ENCODE measurements at regions not wholly inside any gene's neighbourhood (a gene's known extent, or its start where the extent isn't known, plus 50 kb on each side); places are given as distances from the start of the nearest gene placed in this dataset.
"Not testable (repeated sequence)": the region's sequence is repeated elsewhere in the genome, so short reads cannot be mapped to it uniquely, and the experiment has no call there.

GRCh38 chr6:139528471-139528870, 154.0 kb upstream of the CITED2 start:
- DNase-seq, result no peak

GRCh38 chr6:139525415-139525814, 151.0 kb upstream of the CITED2 start:
- no peak for DNase-seq

GRCh38 chr6:139523986-139524385, 149.5 kb upstream of the CITED2 start:
- DNase-seq, result no peak

DNA sequence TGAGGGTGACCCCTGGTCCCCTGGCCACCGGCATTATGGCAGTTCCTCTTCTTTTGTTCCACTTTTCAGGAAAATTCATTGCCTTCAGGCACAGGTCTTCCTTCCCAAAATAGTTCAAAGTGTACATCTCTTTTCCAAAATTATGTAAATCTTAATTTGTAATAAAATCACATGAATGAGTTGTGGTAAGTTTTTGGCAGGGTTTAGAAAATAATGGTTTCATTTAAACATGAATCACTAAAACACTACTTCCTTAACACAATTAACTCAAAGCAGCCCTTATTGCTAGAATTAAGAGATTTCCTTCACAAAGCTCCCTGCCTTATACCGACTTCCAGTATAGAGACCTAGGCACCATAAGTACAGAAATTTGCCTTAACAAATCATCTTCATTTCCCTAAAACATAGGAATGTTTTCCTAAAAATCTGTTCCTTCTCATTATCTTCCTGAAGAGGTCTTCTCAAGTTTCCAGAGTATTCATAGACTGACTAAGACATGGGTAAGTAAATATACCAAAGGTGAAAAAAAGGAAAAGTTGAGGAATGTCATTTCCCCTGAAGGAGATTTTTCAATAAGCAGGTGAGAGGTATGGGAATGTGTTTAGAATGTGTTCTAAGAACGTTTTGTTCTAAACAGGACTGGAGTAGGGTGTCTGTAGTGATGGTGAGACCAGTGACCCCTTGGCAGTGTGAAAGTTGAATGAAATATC, 148.2 kb upstream of the CITED2 start:
- no peak for DNase-seq

DNA sequence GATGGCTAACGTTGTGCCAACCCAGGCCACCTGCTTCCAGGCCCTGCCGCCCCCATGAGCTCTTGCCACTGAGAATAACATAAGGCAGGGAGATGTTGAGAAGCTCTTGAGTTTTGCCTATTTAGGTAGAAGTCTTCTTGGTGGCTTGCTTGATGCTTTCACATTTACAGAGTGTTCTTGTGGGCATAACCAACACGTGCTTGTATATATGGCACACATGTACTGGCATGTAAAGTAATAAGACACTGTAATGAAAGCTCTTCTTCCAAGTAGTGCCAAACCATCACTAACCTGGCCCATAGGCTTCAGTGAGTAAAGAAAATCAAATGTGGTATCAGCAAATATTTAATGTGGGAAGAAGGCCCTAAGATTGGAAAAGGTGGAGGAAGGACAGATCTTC, 146.9 kb upstream of the CITED2 start:
- DNase-seq, result no peak

DNA sequence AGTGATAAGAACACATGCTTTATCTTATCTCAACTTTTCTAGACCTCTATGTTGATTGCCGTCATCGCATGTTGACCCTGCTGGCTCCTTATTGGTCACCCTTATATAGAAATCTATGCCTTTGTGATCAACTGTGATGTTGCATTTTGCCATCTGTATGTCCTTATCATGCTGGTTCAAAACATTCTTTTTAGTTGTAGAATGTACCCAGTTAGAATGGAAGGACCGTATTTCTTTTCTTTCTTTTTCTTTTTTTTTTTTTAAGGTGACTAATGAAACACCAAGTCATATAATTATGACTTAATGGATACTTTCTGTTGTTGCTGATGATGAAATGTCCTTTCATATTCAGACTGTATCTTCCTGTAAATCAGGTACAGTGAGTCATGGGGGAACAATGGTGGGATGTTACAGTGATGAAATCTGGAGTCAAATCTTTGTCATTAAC, 145.9 kb upstream of the CITED2 start:
- no peak for DNase-seq

- no peak for DNase-seq
These were observed 145.2 kb upstream of the CITED2 start for GRCh38 chr6:139519571-139520031.

DNA sequence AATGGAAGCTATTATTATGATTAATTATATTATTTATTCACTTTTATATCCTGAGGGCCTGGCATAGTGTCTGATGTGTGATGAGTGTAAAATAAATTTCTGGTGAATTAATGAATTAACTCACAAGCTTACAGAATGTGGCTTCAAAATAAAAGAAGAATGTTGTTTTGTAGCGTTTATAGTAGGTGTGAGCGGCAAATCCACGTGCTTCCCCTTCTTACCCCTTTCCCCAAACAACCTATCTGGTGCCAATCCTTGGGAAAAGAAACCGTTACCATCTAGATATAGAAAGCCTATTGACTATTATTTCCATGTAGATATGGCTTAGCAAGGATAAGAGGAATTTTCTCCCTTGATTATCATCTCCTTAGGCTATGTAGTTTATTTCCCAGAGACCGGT, 144.6 kb upstream of the CITED2 start:
- no peak for DNase-seq

GRCh38 chr6:139518556-139519091, 144.2 kb upstream of the CITED2 start:
- DNase-seq, result no peak

DNA sequence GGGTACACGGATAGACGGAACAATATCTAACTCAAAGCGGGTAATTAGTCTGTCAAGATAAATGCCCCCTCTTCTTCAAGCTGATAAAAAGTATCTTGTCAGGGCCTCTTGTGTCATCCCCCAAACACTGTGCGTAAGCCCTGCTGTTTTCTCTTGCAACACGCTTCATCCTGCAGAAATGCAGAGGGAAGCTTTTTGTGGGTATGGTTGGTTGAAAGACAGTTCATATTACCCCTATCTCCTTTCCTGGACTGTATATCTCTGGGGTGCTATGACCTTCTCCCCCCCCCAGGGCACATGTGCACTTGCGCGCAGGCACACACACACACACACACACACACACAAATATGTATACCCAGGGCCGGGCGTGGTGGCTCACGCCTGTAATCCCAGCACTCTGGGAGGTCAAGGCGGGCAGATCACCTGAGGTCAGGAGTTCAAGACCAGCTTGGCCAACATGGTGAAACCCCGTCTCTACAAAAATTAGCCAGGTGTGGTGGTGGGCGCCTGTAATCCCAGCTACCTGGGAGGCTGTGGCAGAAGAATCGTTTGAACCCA, 143.6 kb upstream of the CITED2 start:
- DNase-seq, result not testable (repeated sequence)

DNA sequence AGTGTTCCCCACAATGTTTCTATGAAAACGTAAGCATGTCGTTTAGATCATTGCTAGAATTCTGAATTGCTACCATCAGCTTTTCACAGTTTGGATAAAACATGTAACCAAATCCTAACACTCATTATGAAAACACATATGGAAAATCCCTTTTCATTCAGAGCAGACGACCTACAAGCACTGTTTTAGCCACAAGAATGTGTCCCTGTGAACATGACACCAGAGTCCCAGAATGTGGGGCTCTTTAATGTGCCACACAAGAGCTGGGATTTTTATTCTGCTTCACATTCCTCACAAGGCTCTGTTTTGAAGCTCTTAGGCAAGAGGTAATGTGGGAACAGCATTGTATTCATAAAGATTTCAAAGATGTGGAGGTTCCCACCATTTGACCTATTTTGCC, 141.1 kb upstream of the CITED2 start:
- no peak for DNase-seq

DNA sequence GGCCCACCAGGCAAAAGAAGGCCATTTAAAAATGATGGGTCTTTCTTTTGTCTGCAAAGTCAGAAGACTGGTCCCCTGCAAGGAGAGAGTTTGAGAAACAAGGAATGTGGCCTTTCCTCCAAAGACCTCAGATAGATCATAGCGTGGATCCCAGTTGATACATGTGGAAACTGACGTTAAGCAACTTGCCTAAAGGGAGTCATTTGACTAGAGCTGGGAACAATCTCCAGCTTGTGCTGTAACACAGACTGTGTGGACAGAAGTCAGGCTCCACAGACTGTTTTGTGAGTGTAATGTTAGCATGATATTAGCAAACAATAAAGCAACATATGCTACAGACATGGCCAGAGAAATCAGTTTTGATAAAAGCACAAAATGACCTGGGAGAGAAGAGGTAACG, 140.4 kb upstream of the CITED2 start:
- no peak for DNase-seq

- no peak for DNase-seq
These were observed 135.8 kb upstream of the CITED2 start for GRCh38 chr6:139510040-139510790.

GRCh38 chr6:139509167-139509566, 134.7 kb upstream of the CITED2 start:
- DNase-seq, result no peak

DNA sequence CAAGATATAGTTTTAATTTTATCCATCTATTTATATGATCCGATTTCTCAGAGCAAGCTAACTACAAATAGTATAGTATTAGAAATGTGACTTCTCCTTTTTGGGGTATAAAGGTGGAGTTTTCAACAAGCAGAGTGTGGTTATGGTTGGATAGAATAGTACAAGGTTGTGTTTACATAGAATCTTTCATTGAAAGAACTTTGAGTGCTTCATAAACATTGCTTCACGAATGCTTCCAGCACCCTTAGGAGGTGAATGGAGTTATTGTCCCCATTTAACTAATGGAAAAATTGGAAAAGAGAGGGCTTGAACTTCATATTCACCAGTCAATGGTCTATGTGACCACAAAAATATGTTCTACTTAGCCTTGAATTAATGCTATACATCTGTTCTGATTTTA, 134.1 kb upstream of the CITED2 start:
- no peak for DNase-seq

DNA sequence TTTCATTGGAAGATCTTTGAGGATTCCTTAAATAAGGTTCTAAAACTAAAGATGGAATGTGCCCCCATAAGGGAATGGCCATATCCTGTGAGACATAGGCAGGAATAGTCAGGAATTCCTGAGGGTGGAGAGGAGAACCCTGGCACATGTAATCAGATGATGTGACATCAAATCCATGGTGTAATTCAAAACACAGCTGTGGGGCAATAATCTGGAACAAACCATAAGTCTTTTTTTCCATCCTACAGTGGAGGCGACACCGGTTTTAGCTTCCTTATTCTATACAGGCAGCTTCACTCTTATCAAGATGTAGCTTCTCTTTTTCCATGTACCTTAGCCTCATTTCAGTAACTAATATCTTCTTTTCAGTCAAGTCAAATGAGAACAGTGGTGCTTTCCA, 133.6 kb upstream of the CITED2 start:
- DNase-seq, result no peak

GRCh38 chr6:139500977-139501376, 126.5 kb upstream of the CITED2 start:
- DNase-seq, result no peak

GRCh38 chr6:139498715-139499114, 124.3 kb upstream of the CITED2 start:
- no peak for DNase-seq

GRCh38 chr6:139497345-139497961, 123.0 kb upstream of the CITED2 start:
- DNase-seq, result no peak

GRCh38 chr6:139496654-139497344, 122.4 kb upstream of the CITED2 start:
- DNase-seq, result no peak

DNA sequence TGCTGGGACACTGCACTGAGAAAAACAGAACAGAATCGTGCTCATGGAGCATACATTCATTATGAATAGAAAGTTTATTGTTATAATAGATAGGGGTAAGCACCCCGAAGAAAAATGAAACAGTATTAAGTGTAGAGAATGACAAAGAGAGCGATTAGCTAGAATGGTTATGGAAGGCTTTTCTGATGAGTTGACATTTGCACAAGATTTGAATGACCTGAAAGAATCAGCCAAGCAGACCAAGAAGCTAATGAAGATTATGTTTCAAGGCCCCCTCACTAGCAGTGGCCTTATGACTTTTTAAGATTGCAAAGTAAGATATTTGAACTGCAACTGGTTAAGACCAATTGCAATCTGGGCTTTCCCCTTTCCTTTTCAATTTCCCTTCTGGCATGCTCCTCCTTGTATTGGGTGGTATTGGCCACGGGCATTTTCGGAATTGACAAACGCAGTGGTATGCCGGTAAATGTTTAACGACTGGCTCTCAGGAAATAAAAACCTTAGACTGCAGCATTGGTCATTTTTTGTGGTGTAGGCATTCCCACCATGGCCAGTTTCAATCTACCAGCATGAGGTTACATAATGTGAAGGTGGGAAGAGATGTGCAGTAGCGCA, 120.0 kb upstream of the CITED2 start:
- no peak for DNase-seq

GRCh38 chr6:139490482-139490881, 116.0 kb upstream of the CITED2 start:
- DNase-seq, result no peak
